SIG-M5 treated with dmso at 0.1 percent for 504 hours (cell line): ENCODE measurements at regions not wholly inside any gene's neighbourhood (a gene's known extent, or its start where the extent isn't known, plus 50 kb on each side); places are given as distances from the start of the nearest gene placed in this dataset.

Source experiments
- DNase-seq: peaks from one replicate; lab custom pipeline; 2025; ENCODE audit not compliant: unreplicated experiment; lab: John Stamatoyannopoulos, UW

- no peak for DNase-seq
Measured at GRCh38 chr3:74059923-74060600, 435.3 kb upstream of the PDZRN3 start.

GRCh38 chr3:74059301-74059922, 434.7 kb upstream of the PDZRN3 start:
- DNase-seq: no peak

- DNase-seq: no peak
Measured at GRCh38 chr3:74057169-74057568, 432.4 kb upstream of the PDZRN3 start.

GRCh38 chr3:74055061-74055460, 430.3 kb upstream of the PDZRN3 start:
- no peak for DNase-seq

GRCh38 chr3:74054566-74054965, 429.8 kb upstream of the PDZRN3 start:
- DNase-seq: no peak

DNA sequence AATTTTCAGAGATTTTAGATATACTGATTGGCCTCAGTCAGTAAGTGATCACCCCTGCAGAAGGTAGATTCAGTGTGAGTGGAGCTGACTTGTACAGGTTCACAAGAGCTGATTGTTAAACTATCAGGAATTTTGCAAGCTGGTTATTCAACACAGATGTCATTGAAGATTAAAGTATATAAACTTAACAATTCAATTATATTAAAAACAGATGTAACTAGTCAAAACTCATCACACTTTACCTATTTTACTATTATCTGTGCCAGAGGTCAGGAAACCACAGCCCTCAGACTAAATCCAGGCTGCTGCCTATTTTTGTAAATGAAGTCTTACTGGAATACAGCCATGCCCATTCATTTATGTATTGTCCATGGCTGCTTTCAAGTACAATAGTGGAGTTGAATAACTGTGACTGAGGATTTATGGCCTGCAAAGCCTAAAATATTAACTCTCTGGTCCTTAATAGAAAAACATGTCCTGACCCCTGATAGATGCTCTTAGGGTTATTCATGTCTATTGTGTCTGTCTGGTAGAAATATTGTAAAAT, 429.3 kb upstream of the PDZRN3 start:
- no peak for DNase-seq

DNA sequence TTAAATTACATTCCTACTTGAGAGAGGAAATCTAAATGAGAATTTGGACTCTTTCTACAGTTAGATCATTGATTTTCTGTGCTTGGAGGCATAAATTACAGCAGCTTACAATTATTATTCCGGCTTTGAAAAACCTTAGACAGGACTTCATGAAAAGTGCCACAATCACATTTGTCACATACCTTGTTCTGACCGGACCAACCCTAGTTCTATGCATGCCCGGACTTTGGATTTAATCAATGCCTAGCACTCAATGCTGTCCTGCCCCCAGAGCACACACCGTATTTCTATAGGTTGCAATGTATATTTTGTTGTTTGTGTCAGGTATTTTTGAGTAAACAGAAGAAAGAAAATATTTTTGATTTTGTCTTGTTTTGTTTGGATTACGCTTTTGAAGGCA, 424.7 kb upstream of the PDZRN3 start:
- no peak for DNase-seq

DNA sequence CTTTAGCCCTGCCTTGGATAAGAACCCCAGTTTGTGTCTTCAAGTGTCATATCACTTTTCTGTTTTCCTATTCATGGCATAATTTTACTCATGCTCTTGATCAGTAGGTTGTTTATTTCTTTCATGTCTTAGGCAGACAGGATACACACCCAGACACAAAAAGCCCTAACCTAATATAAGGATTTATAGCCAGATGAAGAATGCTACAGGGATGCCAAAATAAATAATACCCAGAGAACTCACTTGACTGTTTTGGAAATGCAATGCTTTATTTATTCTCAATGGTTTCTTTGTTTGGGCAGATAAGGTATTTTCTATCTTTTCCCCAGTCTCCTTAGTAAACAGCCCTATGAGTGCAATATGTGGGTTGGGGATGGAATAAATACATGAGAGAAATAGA, 424.0 kb upstream of the PDZRN3 start:
- DNase-seq: no peak

- no peak for DNase-seq
Measured at GRCh38 chr3:74045000-74045399, 420.3 kb upstream of the PDZRN3 start.

DNA sequence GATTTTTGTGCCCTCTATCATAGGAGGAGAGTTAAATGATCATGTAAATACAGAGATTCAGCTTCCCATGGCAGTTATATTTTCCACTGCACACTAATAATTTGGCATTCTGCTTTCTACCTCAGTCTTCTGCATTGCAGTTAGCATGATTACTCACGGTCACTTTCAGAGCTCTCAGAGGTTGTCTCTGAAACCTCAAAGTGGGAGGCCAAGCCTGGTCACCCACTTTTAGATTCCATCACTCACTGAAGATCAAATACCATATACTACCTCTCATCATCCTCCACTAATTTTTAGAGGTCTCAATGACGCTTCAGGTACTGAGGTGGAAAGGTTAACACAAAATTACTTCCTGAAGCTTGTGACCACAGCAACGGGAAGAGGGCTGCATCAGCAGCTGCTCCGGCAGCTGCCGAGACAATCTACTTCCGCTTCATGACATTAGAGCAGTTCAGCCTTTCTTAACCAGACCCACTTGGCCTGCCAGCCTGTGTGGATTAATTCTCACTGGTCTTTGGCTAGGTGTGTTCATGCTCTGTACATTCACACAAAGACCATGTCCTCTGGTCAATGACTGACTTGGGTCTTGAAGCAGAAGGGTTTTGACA, 416.4 kb upstream of the PDZRN3 start:
- DNase-seq: no peak

DNA sequence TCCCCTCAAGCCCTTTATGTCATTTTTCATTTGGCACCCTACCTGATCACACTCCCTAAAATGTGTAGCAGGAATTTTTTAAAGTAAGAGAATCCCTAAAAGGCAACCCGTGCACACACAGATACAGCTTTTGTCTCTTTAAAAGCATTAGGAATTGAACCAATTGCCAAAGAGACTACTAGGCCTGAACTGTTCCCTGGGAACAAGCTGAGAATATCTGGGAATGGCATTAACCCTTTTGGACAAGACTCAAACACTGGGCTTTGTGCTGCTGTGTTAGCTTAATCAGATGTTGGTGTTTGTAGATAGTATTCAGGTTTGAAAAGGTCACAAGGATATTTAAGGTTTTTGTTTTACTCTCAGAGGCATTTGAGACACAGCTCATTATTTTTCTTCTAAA, 414.4 kb upstream of the PDZRN3 start:
- no peak for DNase-seq

DNA sequence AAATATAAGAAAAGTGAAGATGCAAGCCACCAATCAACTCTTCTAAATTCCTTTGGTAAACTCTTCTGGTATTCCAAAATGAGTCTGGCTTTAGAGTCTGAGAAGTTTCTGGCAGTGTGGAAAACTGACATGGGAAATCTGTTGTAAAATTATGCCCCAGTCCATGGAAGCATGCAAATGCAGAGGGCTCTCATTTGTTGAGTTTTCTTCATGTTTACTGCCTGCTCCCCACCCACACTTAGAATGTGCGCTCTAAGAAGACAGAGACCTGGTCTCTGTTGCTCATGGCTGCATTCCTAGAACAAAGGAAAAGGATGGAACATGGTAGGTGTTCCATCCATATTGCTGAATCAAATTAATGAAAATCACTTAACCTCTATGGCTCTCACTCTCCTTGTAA, 411.8 kb upstream of the PDZRN3 start:
- no peak for DNase-seq

- no peak for DNase-seq
Measured at GRCh38 chr3:74036102-74036501, 411.4 kb upstream of the PDZRN3 start.

GRCh38 chr3:74033806-74034205, 409.1 kb upstream of the PDZRN3 start:
- no peak for DNase-seq

DNA sequence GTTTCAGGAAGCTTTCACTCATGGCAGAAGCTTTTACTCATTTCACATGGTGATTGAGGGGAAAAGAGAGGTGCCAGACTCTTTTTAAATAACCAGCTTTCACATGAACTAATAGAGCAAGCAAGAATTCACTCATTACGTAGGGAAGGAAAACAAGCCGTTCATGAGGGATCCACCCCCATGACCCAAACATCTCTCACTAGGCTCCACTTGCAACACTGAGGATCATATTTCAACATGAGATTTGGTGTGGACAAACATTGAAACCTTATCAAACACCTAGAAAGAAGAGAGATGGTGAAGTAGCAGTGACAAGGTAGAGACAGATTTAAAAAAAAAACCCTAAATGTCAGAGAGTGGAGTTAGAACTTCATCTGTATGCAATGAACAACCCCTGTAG, 408.6 kb upstream of the PDZRN3 start:
- no peak for DNase-seq

- DNase-seq: no peak
Measured at GRCh38 chr3:74027121-74027520, 402.4 kb upstream of the PDZRN3 start.

GRCh38 chr3:74023395-74023794, 398.7 kb upstream of the PDZRN3 start:
- no peak for DNase-seq

- no peak for DNase-seq
Measured at GRCh38 chr3:74021449-74021848, 396.7 kb upstream of the PDZRN3 start.

GRCh38 chr3:74009961-74010844, 385.5 kb upstream of the PDZRN3 start:
- no peak for DNase-seq

- DNase-seq: no peak
Measured at GRCh38 chr3:74004386-74004785, 379.6 kb upstream of the PDZRN3 start.

GRCh38 chr3:74003734-74004133, 379.0 kb upstream of the PDZRN3 start:
- DNase-seq: no peak
